A549 (cell line): ENCODE measurements at regions not wholly inside any gene's neighbourhood (a gene's known extent, or its start where the extent isn't known, plus 50 kb on each side); places are given as distances from the start of the nearest gene placed in this dataset.

Experiments
- ATAC-seq, 2 experiments: fragments of 200-7000 bp in 1 of 2; fragments of >200 bp in 1 of 2; cut with Nextera tagmentation in 1 of 2; cut with Tn5 transposase in 1 of 2; 3 replicates each; pipeline versions ENCODE4 v1.8.0 to v1.9.1; 2018 to 2020; ENCODE audit warnings: mild to moderate bottlenecking in 1 of 2, moderate library complexity in 1 of 2
- CTCF ChIA-PET: fragments of 300-600 bp; sonication (Branson Sonifier 250); formaldehyde crosslinking; extraction: SDS; loops from one replicate; lab custom pipeline; 2021; ENCODE audit warnings: antibody characterized with exemption, inconsistent platforms; lab: Yijun Ruan, JAX
- POLR2A ChIA-PET: fragments of 350-600 bp; formaldehyde crosslinking; extraction: SDS; loops from one replicate; lab custom pipeline; 2021; ENCODE audit warnings: antibody characterized with exemption, inconsistent platforms; lab: Yijun Ruan, JAX
- DNase-seq, 2 experiments: peaks; one replicate each; pipeline versions ENCODE4 v3.0.0 to v3.0.0-alpha.2; 2011 to 2016; ENCODE audit warnings: low read depth in 1 of 2, low spot score in 1 of 2
- FAIRE-seq: peaks from 2 replicates; lab custom pipeline; 2011; peaks lifted over from hg19 to GRCh38; lab: Jason Lieb, UNC
- H3K27ac ChIP-seq, 2 experiments: fragments of >200 bp; sonication (Bioruptor Twin); formaldehyde crosslinking; 3 replicates each; pipeline ENCODE4 v1.5.1; 2016 to 2017
- H3K4me1 ChIP-seq: fragments of >200 bp; sonication (Bioruptor Twin); formaldehyde crosslinking; 3 replicates; pipeline ENCODE4 v1.6.1; 2016
- H3K4me2 ChIP-seq: fragments of >200 bp; sonication (Bioruptor Twin); formaldehyde crosslinking; 3 replicates; pipeline ENCODE4 v1.6.1; 2016
- H3K4me3 ChIP-seq: fragments of >200 bp; sonication (Bioruptor Twin); formaldehyde crosslinking; 3 replicates; pipeline ENCODE4 v1.5.1; 2016
- H3K9me3 ChIP-seq: fragments of >200 bp; sonication (Bioruptor Twin); formaldehyde crosslinking; 3 replicates; pipeline ENCODE4 v1.6.1; 2016
- BHLHE40 ChIP-seq: IDR thresholded peaks from 2 replicates; pipeline ENCODE4 v1.6.1; 2012; ENCODE audit warnings: low read depth, low read length, inconsistent platforms
- CEBPB ChIP-seq, 2 experiments: fragments of >200 bp in 1 of 2; sonication (Bioruptor Twin) in 1 of 2; formaldehyde crosslinking in 1 of 2; IDR thresholded peaks; 2 replicates each; pipeline ENCODE4 v1.6.1; 2012 to 2016
- CHD2 ChIP-seq: fragments of 150-350 bp; IDR thresholded peaks from 2 replicates; pipeline ENCODE4 v1.6.1; 2014; ENCODE audit warnings: low read length; ENCODE audit not compliant: partially characterized antibody
- EHMT2 ChIP-seq: fragments of 200-600 bp; sonication (generic); IDR thresholded peaks from 2 replicates; pipeline ENCODE4 v1.6.1; 2016; ENCODE audit warnings: antibody characterized with exemption, low read depth, mild to moderate bottlenecking, moderate library complexity
- ELK1 ChIP-seq: fragments of 150-350 bp; IDR thresholded peaks from 2 replicates; pipeline ENCODE4 v1.6.1; 2014; ENCODE audit warnings: low read depth, mild to moderate bottlenecking, low read length
- EP300 ChIP-seq, 2 experiments: fragments of >200 bp; sonication (Bioruptor Twin); formaldehyde crosslinking; IDR thresholded peaks; 2 replicates in 1 of 2; 3 replicates in 1 of 2; pipeline ENCODE4 v1.6.1; 2016 to 2017
- HDAC2 ChIP-seq: fragments of 200-600 bp; sonication (generic); IDR thresholded peaks from 2 replicates; pipeline ENCODE4 v1.6.1; 2016
- HMGXB4 ChIP-seq: fragments of 250-450 bp; sonication (Bioruptor Pico); IDR thresholded peaks from 2 replicates; pipeline ENCODE4 v1.5.0; 2021; ENCODE audit warnings: mild to moderate bottlenecking, moderate library complexity, borderline replicate concordance
- HOXA7 ChIP-seq: fragments of 250-450 bp; sonication (Bioruptor Pico); IDR thresholded peaks from 2 replicates; pipeline ENCODE4 v1.5.0; 2020; ENCODE audit warnings: mild to moderate bottlenecking, moderate library complexity
- MAFK ChIP-seq: fragments of 450-650 bp; IDR thresholded peaks from 2 replicates; pipeline ENCODE4 v1.6.1; 2014; ENCODE audit not compliant: partially characterized antibody
- NPAS2 ChIP-seq: fragments of 250-450 bp; sonication (Bioruptor Pico); IDR thresholded peaks from 2 replicates; pipeline ENCODE4 v1.8.0; 2022; ENCODE audit warnings: mild to moderate bottlenecking, moderate library complexity, borderline replicate concordance
- PHF8 ChIP-seq: fragments of 200-600 bp; sonication (generic); IDR thresholded peaks from 2 replicates; pipeline ENCODE4 v1.6.1; 2016; ENCODE audit warnings: low read depth, mild to moderate bottlenecking, antibody characterized with exemption, moderate library complexity, borderline replicate concordance
- POLR2A ChIP-seq: IDR thresholded peaks from 2 replicates; pipeline ENCODE4 v1.6.1; 2012; ENCODE audit warnings: mild to moderate bottlenecking, low read length
- POLR2AphosphoS2 ChIP-seq: conservative IDR thresholded peaks from 2 replicates; pipeline ENCODE4 v1.6.1; 2012; ENCODE audit warnings: low read length, improper control_type of control experiment, inconsistent platforms
- RCOR1 ChIP-seq: fragments of 150-350 bp; IDR thresholded peaks from 2 replicates; pipeline ENCODE4 v1.6.1; 2014; ENCODE audit warnings: antibody characterized with exemption, low read length, low read depth
- SREBF2 ChIP-seq: fragments of 450-650 bp; IDR thresholded peaks from 2 replicates; pipeline ENCODE4 v1.6.1; 2014; ENCODE audit warnings: mild to moderate bottlenecking, moderate library complexity
- ZC3H11A ChIP-seq: fragments of 450-650 bp; IDR thresholded peaks from 2 replicates; pipeline ENCODE4 v1.6.1; 2014; ENCODE audit warnings: antibody characterized with exemption, mild to moderate bottlenecking
- ZSCAN20 ChIP-seq: fragments of 250-450 bp; sonication (Bioruptor Pico); IDR thresholded peaks from 2 replicates; pipeline ENCODE4 v1.8.0; 2022; ENCODE audit warnings: mild to moderate bottlenecking, moderate library complexity
- WGBS: methylation state at CpG from one replicate; pipeline ENCODE4 v1.1.6; 2017; ENCODE audit errors: missing lambda C conversion rate; 5-methylcytosine and 5-hydroxymethylcytosine counted together
- TF ChIP-seq, protein P1 (sequence below): fragments of >200 bp; sonication (Bioruptor Twin); formaldehyde crosslinking; IDR thresholded peaks from 2 replicates; pipeline ENCODE4 v1.6.1; 2016

DNA sequence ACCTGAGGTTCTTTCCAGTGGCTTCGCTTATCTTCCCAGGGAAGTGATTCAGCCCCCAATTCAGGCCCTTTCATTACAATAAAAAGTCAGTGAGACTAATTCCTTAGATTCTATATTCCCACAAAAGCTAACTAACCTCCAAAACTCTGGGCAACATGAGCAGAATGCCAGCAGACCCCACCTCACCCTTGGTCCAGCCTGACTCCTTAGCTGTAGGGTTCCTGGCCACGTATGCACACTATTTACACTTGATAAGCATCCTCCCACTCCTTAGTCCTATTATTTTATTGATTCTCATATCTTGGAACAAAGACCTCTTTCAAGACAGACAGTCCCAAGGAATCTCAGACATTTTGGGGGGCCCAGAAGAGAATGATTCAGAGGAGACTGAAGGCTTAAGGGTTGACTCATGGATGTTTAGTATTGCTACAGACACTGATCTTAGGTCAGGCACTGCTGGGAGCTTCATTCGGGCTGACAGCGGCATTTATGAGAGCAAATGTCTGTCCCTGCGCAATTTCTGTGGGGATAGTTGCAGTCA lies 162.6 kb upstream of the GDF10 start:
- FAIRE-seq = no peak
- POLR2A ChIA-PET = no interaction called here
- H3K4me2 ChIP-seq = peak overlapping the region; percentile 47

DNA sequence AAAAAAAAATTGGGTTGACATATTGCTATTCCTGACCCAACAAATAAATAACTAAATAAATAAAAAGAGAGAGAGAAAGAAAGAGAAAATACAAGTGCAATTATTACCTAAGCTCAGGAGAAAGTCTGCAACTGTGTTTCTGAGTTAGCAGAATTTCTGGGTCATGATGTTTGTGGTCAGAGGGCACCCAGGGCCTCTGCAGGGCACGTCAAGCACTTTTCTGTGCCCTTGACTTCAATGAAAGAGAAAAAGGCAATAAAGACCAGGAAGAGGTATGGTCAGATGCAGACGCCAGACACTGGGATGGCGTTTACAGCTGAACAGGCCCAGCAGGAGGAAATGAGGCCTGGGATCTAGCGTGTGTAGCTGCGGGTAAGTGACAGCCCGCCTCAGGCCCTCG lies 160.9 kb upstream of the GDF10 start:
- WGBS = 69% methylated on average over 7 of the region's 7 CpGs
- peak overlapping the region in 1 of 2 experiments; percentile 52; a peak in 1 of 6 replicates for H3K27ac ChIP-seq
- POLR2A ChIA-PET = no interaction called here
- TF ChIP-seq CHD2 (no peak), NPAS2 (CRISPR knock-in tag) (no peak), HMGXB4 (CRISPR knock-in tag) (no peak), ZSCAN20 (CRISPR knock-in tag) (no peak), HDAC2 (no peak), SREBF2 (no peak), POLR2AphosphoS2 (no peak), PHF8 (no peak), ELK1 (no peak), HOXA7 (CRISPR knock-in tag) (no peak), ZC3H11A (no peak), RCOR1 (no peak), CEBPB (IDR thresholded peaks at IDR 0.05) (no peak), EHMT2 (no peak), BHLHE40 (no peak), POLR2A (no peak)
- TF ChIP-seq, protein P1, sequence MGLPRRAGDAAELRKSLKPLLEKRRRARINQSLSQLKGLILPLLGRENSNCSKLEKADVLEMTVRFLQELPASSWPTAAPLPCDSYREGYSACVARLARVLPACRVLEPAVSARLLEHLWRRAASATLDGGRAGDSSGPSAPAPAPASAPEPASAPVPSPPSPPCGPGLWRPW = no peak
- TF ChIP-seq, all 56 proteins: peak for 0
- CTCF ChIA-PET = no interaction called here
- ATAC-seq = no peak
- no peak for DNase-seq
- Histone ChIP-seq H3K9me3 (no peaks in the 10 kb centered on the region), H3K4me1 (peaks cover 14% of the 10 kb centered on the region), H3K4me2 (no peak overlapping the region), H3K4me3 (no peak overlapping the region)
- no peak for FAIRE-seq

More for the DNA sequence above, 162.6 kb upstream of the GDF10 start:
- TF ChIP-seq ELK1 = no peak
- peak in 1 of 2 experiments; percentile 33; a peak in 1 of 5 replicates for TF ChIP-seq EP300 (IDR thresholded peaks at IDR 0.05)
- TF ChIP-seq MAFK = peak; percentile 47
- 47% methylated on average over 5 of the region's 5 CpGs for WGBS
- CTCF ChIA-PET = interaction anchor here (0.7 to 0.9 kb wide), 3 partner anchors 89 to 1795 kb away, joined by 3 to 4 read pairs (median 3); no protein-coding TSS in a partner anchor
- H3K9me3 ChIP-seq = no peaks in the 10 kb centered on the region
- ATAC-seq (peak; percentile 78 to 82; a peak in 5 of 6 replicates), DNase-seq (peak; percentile 24 to 38)
- H3K4me1 ChIP-seq = peaks cover 14% of the 10 kb centered on the region
- peak overlapping the region; percentile 51 to 79; a peak in 4 of 6 replicates for H3K27ac ChIP-seq
- no peak overlapping the region for H3K4me3 ChIP-seq
